ENCODE measurements at regions not wholly inside any gene's neighbourhood (a gene's known extent, or its start where the extent isn't known, plus 50 kb on each side); places are given as distances from the start of the nearest gene placed in this dataset.
A peak's percentile ranks its signal among the peaks of the same experiment; 100 is the strongest.

DNA sequence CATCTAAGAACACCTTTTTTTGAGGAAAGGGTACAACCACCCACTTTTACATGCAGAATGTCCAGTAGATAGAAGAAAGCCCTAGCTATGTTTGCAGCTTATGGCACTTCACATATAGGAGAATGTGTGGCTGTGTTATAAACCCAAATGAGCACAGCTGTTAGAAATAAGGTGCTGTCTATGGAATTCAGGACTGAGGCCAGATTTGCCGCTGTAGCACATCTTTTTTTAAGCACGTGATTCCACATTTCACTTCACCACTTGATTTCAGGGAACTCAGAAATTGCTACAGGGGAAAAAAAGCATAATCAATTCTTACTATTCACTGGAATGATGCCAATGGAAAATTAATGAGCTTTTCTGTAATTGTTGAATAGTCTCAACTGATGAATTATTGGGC lies 147.2 kb upstream of the ADAMTS5 start:
- no peak for DNase-seq

DNA sequence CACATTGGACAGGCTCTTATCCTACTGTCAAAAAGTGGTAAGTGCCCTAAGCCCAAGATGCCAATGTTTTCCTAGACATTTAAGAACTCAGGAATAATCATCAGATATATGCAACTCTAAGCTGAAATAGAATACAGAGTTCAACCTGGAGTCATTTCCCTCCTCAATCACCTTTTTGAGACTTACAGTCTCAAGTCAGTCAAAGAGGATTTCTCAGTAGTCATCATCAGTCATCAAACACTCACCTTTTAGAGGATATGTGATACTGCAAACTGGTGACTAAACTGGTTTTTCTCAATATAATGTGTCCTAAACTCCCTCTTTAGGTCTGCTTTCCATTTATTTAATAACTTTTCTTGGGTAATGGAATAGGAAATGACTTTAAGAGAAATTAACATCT lies 145.3 kb upstream of the ADAMTS5 start:
- DNase-seq = peak; percentile 52

DNA sequence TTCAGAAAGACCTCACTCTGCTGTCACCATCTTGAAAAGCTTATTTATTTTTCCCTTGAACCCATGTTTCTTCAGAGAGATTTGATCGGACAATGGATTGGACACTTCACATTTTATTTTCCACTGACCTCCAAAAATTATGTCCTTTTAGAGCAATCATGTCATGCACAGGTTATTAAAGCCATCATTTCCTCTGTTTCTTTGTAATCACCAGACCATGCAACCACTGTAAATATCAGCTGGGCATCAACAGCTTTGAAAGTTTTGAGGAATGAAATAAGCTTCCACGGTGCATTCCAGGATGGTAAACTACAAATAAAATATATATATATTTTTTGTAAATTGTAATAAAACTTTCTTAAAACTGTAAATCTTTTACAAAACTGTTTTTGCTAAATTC lies 144.1 kb upstream of the ADAMTS5 start:
- DNase-seq = peak; percentile 30

DNA sequence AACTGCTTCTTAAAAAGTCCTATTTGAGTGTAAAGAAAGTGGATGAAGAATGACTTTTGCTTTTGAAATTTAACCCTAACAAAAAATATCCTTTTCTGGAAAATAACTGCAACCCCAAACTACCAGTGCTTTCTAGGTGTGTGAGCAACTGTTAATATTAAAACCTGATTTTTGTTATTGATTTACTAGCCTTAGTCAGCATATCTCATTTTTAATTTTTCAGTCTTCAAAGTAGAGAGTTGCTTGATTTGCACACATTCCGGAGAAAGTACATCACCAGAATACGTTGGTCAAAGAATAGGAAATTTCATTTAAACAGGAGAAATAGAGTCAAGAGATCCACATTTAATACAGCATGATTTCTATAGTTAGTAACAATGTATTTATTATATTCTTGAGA lies 141.8 kb upstream of the ADAMTS5 start:
- no peak for DNase-seq

DNA sequence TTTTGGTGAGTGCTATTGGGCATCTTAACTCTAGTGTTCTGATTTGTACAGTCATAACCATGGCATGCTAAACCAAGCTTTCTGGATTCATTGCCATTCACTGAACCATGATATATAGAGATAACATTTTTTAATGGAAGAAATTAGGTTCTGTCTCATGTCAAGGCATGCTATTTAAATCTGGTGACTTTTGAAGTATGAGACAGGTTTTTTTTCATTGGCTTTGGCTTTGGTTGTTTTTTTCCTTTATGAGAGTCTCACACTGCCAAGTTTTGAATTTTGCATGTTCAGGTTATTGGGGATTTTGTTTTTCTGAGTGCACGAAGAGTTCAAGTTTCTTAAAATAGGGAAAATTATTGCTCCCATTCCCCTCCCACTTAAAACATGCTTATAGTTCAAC lies 141.3 kb upstream of the ADAMTS5 start:
- no peak for DNase-seq

DNA sequence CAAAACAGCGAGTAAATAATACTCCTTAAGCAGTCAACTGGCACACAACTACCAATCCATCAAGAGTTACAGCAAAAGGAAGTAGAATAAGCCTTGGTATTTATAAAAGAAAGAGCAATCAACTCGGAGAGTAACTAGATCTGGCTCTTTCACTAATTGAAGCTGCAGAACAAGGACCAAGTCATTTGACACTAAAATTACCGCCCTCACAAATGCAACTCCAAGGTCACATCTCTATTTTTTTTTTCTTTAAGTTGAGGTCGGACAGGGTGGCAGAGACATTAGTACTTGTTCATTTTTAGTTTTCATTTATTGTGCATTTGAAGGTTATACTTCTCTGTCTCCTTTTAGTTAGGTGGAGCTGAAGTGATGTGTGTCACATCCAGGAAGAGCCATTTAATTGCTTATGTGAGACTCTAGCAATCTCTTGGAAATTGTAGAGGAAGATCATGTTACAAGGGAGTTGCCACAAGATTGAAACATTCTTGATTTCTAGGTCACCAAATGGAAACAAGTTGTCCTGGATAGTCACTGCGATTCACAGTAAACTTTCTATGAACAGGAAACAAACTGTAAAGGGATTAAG lies 138.1 kb upstream of the ADAMTS5 start:
- peak; percentile 20 for DNase-seq

GRCh38 chr21:27103768-27104167 lies 136.9 kb upstream of the ADAMTS5 start:
- no peak for DNase-seq

- DNase-seq = no peak
These were observed 134.6 kb upstream of the ADAMTS5 start for GRCh38 chr21:27101523-27101922.

DNA sequence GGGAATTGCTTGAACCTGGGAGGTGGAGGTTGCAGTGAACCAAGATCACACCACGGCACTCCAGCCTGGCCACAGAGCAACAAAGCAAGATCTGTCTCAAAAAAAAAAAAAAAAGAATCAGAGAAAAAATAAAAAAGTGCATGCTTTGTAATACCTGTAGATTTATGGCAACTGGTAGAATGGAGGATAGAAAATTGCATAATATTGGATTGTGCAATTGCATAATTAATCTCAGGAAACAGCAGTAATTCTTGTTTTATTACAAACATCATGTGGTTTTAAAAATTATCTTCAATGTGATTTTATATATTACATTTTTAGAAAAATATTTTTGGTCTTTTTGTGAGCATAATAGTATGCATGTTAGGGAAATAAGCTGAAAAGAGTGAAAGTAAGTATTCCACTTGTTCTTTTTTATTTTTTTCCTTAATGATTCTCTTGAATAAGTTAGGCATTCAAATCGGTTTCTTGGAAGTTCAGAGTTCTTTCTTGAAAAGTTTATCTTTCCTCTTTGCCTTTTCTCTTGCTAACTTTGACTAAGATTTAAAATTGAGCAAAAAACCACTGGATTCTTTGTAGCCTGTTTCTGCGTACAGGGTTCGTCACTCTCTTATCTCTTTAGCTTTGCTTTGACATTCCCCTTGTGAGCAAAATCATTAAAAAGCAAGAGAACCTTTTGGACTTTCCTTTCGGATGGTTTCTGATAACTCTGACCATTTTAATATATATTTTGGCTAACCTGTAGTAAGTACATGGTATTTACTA lies 127.5 kb upstream of the ADAMTS5 start:
- DNase-seq = no peak

GRCh38 chr21:27086630-27087029 lies 119.7 kb upstream of the ADAMTS5 start:
- no peak for DNase-seq

- no peak for DNase-seq
These were observed 119.3 kb upstream of the ADAMTS5 start for GRCh38 chr21:27086186-27086585.

GRCh38 chr21:27085387-27085786 lies 118.5 kb upstream of the ADAMTS5 start:
- DNase-seq = no peak

DNA sequence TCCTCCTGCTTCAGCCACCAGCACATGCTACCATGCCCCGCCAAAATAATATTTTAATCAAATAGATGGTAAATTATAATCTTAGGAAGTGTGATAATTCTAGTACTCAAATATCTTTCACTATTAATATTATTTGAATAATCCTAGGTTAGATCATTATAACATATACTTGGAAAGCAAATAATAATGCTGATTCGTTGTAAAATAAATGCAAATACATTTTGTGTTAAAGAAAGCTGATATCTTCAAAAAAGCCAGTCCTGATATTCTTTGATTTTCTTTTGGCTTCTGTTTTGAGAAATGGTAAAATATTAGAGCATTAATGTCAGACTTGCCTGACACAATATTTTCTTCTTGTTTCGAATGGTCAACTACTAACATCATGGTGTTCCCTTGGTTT lies 116.3 kb upstream of the ADAMTS5 start:
- DNase-seq = no peak

- no peak for DNase-seq
These were observed 115.6 kb upstream of the ADAMTS5 start for GRCh38 chr21:27082431-27083010.

GRCh38 chr21:27079636-27080240 lies 112.8 kb upstream of the ADAMTS5 start:
- peak; percentile 92 for DNase-seq

GRCh38 chr21:27078915-27079314 lies 112.0 kb upstream of the ADAMTS5 start:
- DNase-seq = peak; percentile 75

- no peak for DNase-seq
These were observed 110.6 kb upstream of the ADAMTS5 start for GRCh38 chr21:27077501-27077900.

- DNase-seq = no peak
These were observed 109.1 kb upstream of the ADAMTS5 start for GRCh38 chr21:27076025-27076424.

DNA sequence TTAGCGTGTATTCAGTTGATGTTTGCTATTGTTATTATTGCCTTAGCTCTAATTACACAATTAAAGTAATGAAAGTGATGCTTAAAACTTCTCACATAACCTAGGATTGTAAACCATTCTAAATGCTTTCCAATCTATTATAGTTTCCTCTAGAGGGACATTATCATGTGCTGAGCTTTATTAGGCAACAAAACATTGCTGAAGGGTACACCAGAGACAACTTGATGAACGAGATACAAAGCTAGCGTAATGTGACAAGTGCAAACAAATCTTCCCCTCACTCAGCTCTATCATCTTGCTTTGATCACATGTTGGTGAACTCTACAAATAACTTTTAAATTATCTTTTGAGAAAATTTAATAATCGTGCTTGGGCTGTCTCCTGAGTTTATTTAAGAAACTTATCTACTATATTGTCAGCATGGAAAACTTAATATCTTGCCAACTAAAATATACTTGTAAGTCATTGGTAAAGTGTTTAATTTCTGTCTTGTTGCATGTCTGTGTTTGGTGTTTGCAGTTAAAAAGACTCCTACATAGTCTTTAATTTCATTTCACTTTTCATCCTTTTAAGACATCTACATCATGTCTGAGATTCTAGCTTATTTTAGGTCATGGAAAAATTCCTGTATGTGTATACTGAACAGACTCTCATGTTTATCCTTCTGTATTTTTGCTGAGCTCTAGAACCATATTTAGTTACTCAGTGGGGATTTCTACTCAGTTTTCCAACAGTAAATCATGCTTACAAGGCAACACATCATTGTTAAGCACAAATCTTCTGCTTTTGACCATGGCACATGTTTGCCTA lies 104.2 kb upstream of the ADAMTS5 start:
- no peak for DNase-seq

DNA sequence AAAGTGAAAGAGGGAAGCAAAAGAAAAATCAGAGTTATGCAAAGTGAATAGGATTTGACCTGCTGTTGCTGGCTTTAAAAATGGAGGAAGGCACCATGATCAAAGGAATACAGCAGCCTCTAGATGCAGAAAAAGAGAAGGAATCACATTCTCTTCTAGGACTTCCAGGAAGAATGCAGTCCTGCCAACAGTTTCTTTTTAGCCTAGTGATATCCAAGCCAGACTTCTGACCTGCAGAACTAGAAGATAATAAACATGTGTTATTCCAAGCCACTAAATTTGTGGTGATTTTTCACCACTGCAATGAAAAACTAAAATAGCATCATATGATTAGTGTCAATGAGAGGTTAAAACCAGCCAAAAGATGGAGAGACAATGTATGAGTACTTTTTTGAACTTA lies 101.9 kb upstream of the ADAMTS5 start:
- no peak for DNase-seq

DNA sequence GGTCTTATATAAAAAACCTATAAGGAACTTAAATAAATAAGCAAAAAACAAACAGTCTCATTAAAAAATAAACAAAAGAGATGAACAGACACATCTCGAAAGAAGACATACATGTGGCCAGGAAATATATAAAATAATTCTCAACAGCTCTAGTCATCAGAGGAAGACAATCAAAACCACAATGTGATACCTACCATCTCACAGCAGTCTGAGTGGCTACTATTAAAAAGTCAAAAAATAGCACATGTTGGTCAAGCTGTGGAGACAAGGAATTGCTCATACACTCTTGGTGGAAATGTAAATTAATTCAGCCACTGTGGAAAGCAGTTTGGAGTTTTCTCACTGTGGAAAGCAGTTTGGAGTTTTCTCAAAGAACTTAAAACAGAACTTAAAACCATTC lies 100.3 kb upstream of the ADAMTS5 start:
- no peak for DNase-seq

DNA sequence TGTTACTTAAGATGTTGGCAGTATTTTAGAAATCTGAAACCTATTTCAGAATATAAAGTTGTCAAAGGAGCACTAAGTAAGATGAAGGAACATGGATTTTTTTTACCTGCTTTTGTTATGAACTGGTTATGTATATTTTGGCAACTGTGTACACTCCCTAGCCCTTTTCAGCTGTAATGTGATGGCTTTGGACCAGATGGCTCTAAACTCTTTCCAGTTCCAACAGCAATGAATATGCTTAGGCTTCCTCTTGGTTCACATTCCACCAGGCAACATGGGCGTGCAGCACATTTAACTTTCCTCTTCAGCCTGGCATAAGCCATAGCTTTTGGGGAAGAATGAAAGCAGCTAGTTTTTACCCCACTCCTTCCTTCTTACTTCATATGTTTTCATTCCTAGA lies 95.6 kb upstream of the ADAMTS5 start:
- no peak for DNase-seq

- no peak for DNase-seq
These were observed 94.9 kb upstream of the ADAMTS5 start for GRCh38 chr21:27061770-27062169.
